ENCODE measurements at regions not wholly inside any gene's neighbourhood (a gene's known extent, or its start where the extent isn't known, plus 50 kb on each side); places are given as distances from the start of the nearest gene placed in this dataset.
"Not testable (repeated sequence)": the region's sequence is repeated elsewhere in the genome, so short reads cannot be mapped to it uniquely, and the experiment has no call there.

DNA sequence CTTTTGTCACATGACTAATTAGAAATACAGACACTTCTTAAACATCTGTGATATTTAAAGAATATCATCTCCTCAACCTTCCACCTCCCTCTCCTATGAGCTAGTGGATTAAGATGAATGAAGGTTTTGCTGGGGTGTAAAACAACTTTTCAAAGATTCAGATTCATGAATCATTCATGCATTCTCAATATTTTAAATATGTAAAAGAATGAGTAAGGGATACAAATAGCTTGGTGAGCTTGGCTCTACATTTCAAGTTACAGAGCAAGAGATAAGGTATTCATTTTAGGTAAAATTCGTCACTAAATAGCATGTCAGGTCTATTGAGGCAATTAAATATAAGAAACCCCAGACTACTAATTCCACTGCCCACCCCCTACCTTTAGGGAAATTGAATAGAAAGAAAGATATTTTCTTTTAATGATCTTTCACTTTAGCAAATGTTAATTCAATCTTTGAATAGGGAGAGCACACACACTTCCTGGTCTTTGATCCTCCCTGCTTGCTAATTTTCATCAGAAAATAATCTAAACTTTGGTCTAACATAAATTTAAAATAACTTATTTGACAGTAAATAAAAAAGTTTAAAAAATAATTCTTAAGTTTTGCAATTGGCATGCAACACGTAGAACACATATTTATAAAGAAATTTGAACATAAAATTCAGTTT, 486.9 kb upstream of the ITGA1 start:
- no peaks in the 10 kb centered on the region for H3K27me3 ChIP-seq
- H3K4me1 ChIP-seq, result no peaks in the 10 kb centered on the region
- TF ChIP-seq POLR2A (IDR thresholded peaks at IDR 0.05) (no peak), POLR2AphosphoS5 (IDR thresholded peaks at IDR 0.05) (no peak), EP300 (IDR thresholded peaks at IDR 0.05) (no peak)
- TF ChIP-seq, protein P1, sequence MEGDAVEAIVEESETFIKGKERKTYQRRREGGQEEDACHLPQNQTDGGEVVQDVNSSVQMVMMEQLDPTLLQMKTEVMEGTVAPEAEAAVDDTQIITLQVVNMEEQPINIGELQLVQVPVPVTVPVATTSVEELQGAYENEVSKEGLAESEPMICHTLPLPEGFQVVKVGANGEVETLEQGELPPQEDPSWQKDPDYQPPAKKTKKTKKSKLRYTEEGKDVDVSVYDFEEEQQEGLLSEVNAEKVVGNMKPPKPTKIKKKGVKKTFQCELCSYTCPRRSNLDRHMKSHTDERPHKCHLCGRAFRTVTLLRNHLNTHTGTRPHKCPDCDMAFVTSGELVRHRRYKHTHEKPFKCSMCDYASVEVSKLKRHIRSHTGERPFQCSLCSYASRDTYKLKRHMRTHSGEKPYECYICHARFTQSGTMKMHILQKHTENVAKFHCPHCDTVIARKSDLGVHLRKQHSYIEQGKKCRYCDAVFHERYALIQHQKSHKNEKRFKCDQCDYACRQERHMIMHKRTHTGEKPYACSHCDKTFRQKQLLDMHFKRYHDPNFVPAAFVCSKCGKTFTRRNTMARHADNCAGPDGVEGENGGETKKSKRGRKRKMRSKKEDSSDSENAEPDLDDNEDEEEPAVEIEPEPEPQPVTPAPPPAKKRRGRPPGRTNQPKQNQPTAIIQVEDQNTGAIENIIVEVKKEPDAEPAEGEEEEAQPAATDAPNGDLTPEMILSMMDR (IDR thresholded peaks at IDR 0.05), result no peak
- WGBS, 5 donors, result 71 to 84% (median 72%) methylated on average over 2 of the region's 2 CpGs
- intact Hi-C loops (cut with DNase I; ENCODE audit: low total_unique reads), result no loop called here
- DNase-seq, result no peak
- no peak overlapping the region for H3K27ac ChIP-seq
- peaks cover 0 to 29% (median 22%) of the 10 kb centered on the region in 4 donors for H3K9me3 ChIP-seq
- H3K4me3 ChIP-seq, result no peak overlapping the region
- no peaks in the 10 kb centered on the region for H3K36me3 ChIP-seq

DNA sequence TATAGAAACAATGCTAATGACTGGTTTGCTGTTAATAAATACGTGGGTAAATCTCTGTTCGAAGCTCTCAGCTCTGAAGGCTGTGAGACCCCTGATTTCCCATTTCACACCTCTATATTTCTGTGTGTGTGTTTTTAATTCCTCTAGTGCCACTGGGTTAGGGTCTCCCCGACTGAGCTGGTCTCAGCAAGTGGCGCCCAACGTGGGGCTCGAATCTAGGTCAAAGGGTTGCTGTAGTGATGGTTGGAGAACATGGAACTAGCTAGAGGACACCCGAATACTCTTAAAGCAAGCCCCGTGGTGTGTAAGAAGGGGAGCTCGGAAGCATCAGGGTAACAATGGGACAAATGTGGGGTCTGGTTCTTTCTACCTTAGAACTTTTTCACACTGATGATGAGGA, 482.9 kb upstream of the ITGA1 start:
- DNase-seq; H3K4me3 ChIP-seq; H3K27me3 ChIP-seq; H3K27ac ChIP-seq; intact Hi-C loops (cut with DNase I; ENCODE audit: low total_unique reads); H3K36me3 ChIP-seq; H3K4me1 ChIP-seq: not testable (repeated sequence)
- H3K9me3 ChIP-seq, result peaks cover 0 to 40% (median 31%) of the 10 kb centered on the region in 4 donors
- WGBS, 5 donors, result 75 to 85% (median 85%) methylated on average over 9 of the region's 9 CpGs

DNA sequence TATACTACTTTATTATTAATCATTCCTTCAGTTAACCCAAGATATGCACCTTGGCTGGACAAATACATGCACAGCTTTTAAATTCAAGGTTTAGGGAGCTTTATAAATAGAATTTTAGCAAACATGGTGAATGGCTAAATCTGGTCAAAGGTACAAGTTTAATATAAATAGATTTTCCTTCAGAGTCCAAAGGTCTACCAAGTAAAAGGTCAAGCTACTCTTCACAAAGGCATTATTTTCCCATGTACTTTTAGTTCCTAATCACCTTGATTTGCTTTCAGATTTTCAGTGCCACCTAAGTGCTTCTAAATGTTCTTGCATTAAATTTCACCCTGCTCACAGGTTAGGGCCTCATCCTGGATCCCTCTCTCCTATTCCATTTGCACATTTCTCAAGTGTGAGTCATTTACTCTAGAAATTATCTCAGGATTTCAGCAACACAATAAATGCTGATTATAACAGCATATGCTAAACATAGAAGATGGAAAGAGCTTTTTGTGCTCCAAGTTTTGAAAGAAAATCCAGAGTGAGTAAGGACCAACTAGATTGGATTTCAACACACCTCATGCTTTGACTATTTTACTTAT, 459.4 kb upstream of the ITGA1 start:
- TF ChIP-seq EP300 (IDR thresholded peaks at IDR 0.05) (no peak), POLR2AphosphoS5 (IDR thresholded peaks at IDR 0.05) (no peak), POLR2A (IDR thresholded peaks at IDR 0.05) (no peak)
- TF ChIP-seq, protein P1 (IDR thresholded peaks at IDR 0.05), result no peak
- no peaks in the 10 kb centered on the region for H3K27me3 ChIP-seq
- no peaks in the 10 kb centered on the region for H3K9me3 ChIP-seq

DNA sequence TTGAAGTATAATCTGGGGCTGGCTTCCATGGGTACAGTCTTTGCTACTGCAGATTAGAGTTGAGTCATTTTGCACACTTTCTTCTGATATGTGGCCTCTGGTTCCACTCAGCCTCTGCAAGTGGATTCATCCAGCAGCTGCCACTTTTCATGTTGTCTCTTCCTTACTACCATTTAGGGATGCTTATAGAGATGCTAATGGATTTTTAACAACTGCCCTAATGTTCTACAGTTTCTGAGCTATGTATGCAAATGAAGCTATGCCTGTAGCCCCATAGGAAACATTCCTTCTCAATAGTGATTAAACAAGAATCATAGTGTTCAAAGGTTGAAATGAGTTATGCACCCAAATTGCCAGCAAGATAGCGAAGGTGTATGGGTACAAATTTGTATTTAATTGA, 456.0 kb upstream of the ITGA1 start:
- no peak overlapping the region for H3K4me3 ChIP-seq
- DNase-seq, result no peak
- H3K27ac ChIP-seq, result no peak overlapping the region
- H3K9me3 ChIP-seq, result peaks cover 0 to 4% (median 0%) of the 10 kb centered on the region in 4 donors
- peaks cover 0 to 6% (median 0%) of the 10 kb centered on the region in 4 donors for H3K4me1 ChIP-seq
- intact Hi-C loops (cut with DNase I; ENCODE audit: low total_unique reads), result no loop called here
- TF ChIP-seq POLR2AphosphoS5 (IDR thresholded peaks at IDR 0.05), result no peak
- TF ChIP-seq, protein P1 (IDR thresholded peaks at IDR 0.05), result no peak
- TF ChIP-seq POLR2A (IDR thresholded peaks at IDR 0.05), result no peak
- TF ChIP-seq EP300 (IDR thresholded peaks at IDR 0.05), result no peak
- 93 to 97% (median 96%) methylated on average over 1 of the region's 1 CpG for WGBS, 5 donors
- no peaks in the 10 kb centered on the region for H3K27me3 ChIP-seq
- no peaks in the 10 kb centered on the region for H3K36me3 ChIP-seq

More for the DNA sequence above, 459.4 kb upstream of the ITGA1 start:
- H3K4me3 ChIP-seq, result no peak overlapping the region
- no peak overlapping the region for H3K27ac ChIP-seq
- intact Hi-C loops (cut with DNase I; ENCODE audit: low total_unique reads), result no loop called here
- no peak for DNase-seq
- peaks cover 0 to 6% (median 0%) of the 10 kb centered on the region in 4 donors for H3K4me1 ChIP-seq
- H3K36me3 ChIP-seq, result no peaks in the 10 kb centered on the region

DNA sequence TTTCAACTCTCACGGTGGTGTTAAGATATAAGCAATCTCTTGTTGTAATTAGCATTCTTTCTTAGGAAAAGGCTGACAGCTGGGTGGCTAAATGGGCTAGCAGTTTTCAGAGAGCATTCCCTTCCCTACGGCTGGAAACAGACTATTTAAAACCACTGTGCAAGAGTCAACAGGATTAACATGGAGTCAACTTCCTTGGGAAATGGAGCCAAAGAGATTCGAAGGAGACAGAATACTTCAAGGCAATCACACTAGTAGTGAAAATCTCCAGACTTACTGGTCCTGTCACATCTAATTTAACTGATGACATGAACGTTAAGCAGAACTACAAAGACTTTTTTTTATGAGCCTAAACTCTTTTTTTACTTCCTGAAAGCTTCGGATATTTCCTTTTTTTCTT, 453.3 kb upstream of the ITGA1 start:
- H3K27me3 ChIP-seq, result no peaks in the 10 kb centered on the region
- no peak overlapping the region for H3K4me3 ChIP-seq
- intact Hi-C loops (cut with DNase I; ENCODE audit: low total_unique reads), result no loop called here
- TF ChIP-seq EP300 (IDR thresholded peaks at IDR 0.05) (no peak), POLR2AphosphoS5 (IDR thresholded peaks at IDR 0.05) (no peak), POLR2A (IDR thresholded peaks at IDR 0.05) (no peak)
- TF ChIP-seq, protein P1 (IDR thresholded peaks at IDR 0.05), result no peak
- no peaks in the 10 kb centered on the region for H3K36me3 ChIP-seq
- H3K4me1 ChIP-seq, result no peaks in the 10 kb centered on the region
- H3K9me3 ChIP-seq, result peaks cover 0 to 7% (median 0%) of the 10 kb centered on the region in 4 donors
- 39 to 65% (median 45%) methylated on average over 5 of the region's 5 CpGs for WGBS, 5 donors
- peak in 1 of 2 donors; percentile 16 for DNase-seq
- no peak overlapping the region for H3K27ac ChIP-seq

Data from stomach (tissue), 8 donors.